Ovary (tissue), 7 donors: ENCODE measurements at regions not wholly inside any gene's neighbourhood (a gene's known extent, or its start where the extent isn't known, plus 50 kb on each side); places are given as distances from the start of the nearest gene placed in this dataset.

ENCODE experiments used
- DNase-seq, 5 donors: peaks; one replicate each; pipeline ENCODE4 v3.0.0-alpha.2; 2019 to 2020
- H3K27ac ChIP-seq, 2 donors: fragments of 200-600 bp; one replicate each; pipeline versions ENCODE4 v1.5.1 to v1.8.0; 2019 to 2022
- H3K27me3 ChIP-seq: fragments of 200-600 bp; one replicate; pipeline ENCODE4 v1.8.0; 2022
- H3K36me3 ChIP-seq: fragments of 200-600 bp; sonication (generic); one replicate; pipeline ENCODE4 v1.5.1; 2019
- H3K4me1 ChIP-seq: one replicate; pipeline ENCODE4 v1.8.1; 2013; ENCODE audit warnings: mild to moderate bottlenecking, moderate library complexity; ENCODE audit not compliant: insufficient read depth
- H3K4me3 ChIP-seq: fragments of 200-600 bp; sonication (generic); one replicate; pipeline ENCODE4 v1.5.1; 2017
- H3K9me3 ChIP-seq, 2 donors: fragments of 200-600 bp in 1 of 2; sonication (generic) in 1 of 2; one replicate each; pipeline versions ENCODE4 v1.5.1 to v1.8.1; 2013 to 2019; ENCODE audit warnings: mild to moderate bottlenecking in 1 of 2, moderate library complexity in 1 of 2
- EP300 ChIP-seq: sonication (generic); formaldehyde crosslinking; IDR thresholded peaks from one replicate; pipeline ENCODE4 v1.6.1; 2017; ENCODE audit warnings: antibody characterized with exemption
- POLR2A ChIP-seq: fragments of 450-650 bp; IDR thresholded peaks from one replicate; pipeline ENCODE4 v1.6.1; 2017; ENCODE audit warnings: antibody characterized with exemption, mild to moderate bottlenecking, moderate library complexity
- WGBS, 3 donors: extraction: QIAGEN DNeasy Blood & Tissue Kit in 1 of 3; methylation state at CpG; one replicate each; pipeline versions ENCODE4 v1.1.5 to v1.1.7; 2013 to 2017; 5-methylcytosine and 5-hydroxymethylcytosine counted together
- intact Hi-C, 4 donors: fragments of 100-400 bp; cut with DNase I; formaldehyde crosslinking; loops; one replicate each; pipeline versions ENCODE4 v1.11.0 to v1.15.1; 2022 to 2023
- TF ChIP-seq, protein P1 (sequence below), 3 donors: fragments of 450-650 bp in 2 of 3; fragments of 200-600 bp in 1 of 3; IDR thresholded peaks; one replicate each; pipeline versions ENCODE4 v1.5.1 to v1.8.0; 2016 to 2022; ENCODE audit warnings: antibody characterized with exemption in 3 of 3, mild to moderate bottlenecking in 1 of 3
- donor health status: DM: no; HTN: no; CAD: no; lungs with moderate emphysema.
- donor health status: DM: no; HTN: no; CAD: no.
- donor health status: Bipolar disorder and iron deficiency.
- donor health status: DM: no; HTN: no; CAD: no.
- donor health status: DM: yes; HTN: yes; CAD: no.

- intact Hi-C loops = loop anchor here in 2 of 4 donors (5.0 to 10.0 kb wide), 2 partner anchors 110 to 248 kb away; no protein-coding TSS in a partner anchor
- no peak for DNase-seq
- H3K27ac ChIP-seq = no peak overlapping the region
- H3K36me3 ChIP-seq = no peaks in the 10 kb centered on the region
- 43 to 81% (median 78%) methylated on average over 7 of the region's 7 CpGs for WGBS, 3 donors
- no peaks in the 10 kb centered on the region for H3K9me3 ChIP-seq
- H3K4me1 ChIP-seq = peaks cover 2% of the 10 kb centered on the region
- no peaks in the 10 kb centered on the region for H3K27me3 ChIP-seq
- TF ChIP-seq POLR2A (no peak), EP300 (no peak)
- TF ChIP-seq, protein P1, sequence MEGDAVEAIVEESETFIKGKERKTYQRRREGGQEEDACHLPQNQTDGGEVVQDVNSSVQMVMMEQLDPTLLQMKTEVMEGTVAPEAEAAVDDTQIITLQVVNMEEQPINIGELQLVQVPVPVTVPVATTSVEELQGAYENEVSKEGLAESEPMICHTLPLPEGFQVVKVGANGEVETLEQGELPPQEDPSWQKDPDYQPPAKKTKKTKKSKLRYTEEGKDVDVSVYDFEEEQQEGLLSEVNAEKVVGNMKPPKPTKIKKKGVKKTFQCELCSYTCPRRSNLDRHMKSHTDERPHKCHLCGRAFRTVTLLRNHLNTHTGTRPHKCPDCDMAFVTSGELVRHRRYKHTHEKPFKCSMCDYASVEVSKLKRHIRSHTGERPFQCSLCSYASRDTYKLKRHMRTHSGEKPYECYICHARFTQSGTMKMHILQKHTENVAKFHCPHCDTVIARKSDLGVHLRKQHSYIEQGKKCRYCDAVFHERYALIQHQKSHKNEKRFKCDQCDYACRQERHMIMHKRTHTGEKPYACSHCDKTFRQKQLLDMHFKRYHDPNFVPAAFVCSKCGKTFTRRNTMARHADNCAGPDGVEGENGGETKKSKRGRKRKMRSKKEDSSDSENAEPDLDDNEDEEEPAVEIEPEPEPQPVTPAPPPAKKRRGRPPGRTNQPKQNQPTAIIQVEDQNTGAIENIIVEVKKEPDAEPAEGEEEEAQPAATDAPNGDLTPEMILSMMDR (IDR thresholded peaks at IDR 0.05) = no peak
- peak overlapping the region; percentile 19 for H3K4me3 ChIP-seq
Observed at GRCh38 chr2:66692521-66693054, 257.7 kb downstream of the MEIS1 start.

DNA sequence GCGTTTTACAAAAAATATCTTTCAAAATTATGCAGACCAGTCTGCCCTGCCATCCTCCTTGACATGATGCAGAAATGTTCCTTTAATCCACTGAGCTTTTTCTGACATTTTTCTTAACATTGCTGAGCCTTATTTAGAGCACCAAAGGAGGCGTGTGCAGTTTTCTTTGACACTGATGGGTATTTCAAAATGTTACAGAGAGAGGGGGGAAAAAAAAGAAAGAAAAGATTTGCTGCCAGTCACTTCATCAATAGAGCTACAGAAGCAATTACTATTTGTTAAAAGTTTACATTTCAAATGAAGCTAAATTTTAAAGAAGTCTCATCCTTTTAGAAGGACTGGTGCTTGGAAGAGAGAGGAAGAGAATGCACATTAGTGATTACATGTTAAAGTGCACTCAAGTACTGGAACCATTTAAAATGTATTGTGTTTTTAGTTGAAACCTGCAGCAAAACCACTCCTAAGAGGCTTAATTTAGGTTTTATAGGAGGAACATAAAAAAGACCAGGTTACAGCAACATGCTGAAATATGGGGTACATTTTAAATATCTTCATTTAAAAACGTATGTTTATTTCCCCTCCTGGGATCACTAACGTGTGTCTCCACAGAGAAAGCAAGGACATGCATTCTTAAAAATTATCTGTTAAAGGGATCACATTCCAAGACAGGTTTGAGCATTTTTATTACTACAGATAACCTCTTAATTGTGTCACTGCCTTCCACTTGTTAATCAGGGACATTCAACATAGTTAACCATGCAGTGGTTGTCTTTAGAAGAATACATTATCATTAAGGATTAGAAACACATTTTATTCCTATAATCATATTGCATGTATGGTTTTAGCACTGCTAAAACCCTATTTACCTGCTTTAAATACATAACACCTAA, 258.4 kb downstream of the MEIS1 start:
- 38 to 80% (median 66%) methylated on average over 4 of the region's 4 CpGs for WGBS, 3 donors
- Histone ChIP-seq H3K27ac (no peak overlapping the region), H3K4me3 (peak overlapping the region; percentile 19), H3K27me3 (no peaks in the 10 kb centered on the region), H3K36me3 (no peaks in the 10 kb centered on the region), H3K9me3 (no peaks in the 10 kb centered on the region), H3K4me1 (peaks cover 2% of the 10 kb centered on the region)
- no peak for DNase-seq
- intact Hi-C loops = loop anchor here in 2 of 4 donors (5.0 to 10.0 kb wide), 2 partner anchors 111 to 249 kb away; no protein-coding TSS in a partner anchor
- TF ChIP-seq, protein P1 (IDR thresholded peaks at IDR 0.05) = no peak
- TF ChIP-seq POLR2A (no peak), EP300 (no peak)

- DNase-seq = no peak
- intact Hi-C loops = loop anchor here in 2 of 4 donors (5.0 to 10.0 kb wide), 2 partner anchors 112 to 249 kb away; no protein-coding TSS in a partner anchor
- peaks cover 2% of the 10 kb centered on the region for H3K4me1 ChIP-seq
- H3K36me3 ChIP-seq = no peaks in the 10 kb centered on the region
- no peak overlapping the region for H3K27ac ChIP-seq
- H3K9me3 ChIP-seq = no peaks in the 10 kb centered on the region
- no peaks in the 10 kb centered on the region for H3K27me3 ChIP-seq
- H3K4me3 ChIP-seq = no peak overlapping the region
- 59 to 86% (median 85%) methylated on average over 4 of the region's 4 CpGs for WGBS, 3 donors
- TF ChIP-seq, protein P1 (IDR thresholded peaks at IDR 0.05) = no peak
- TF ChIP-seq POLR2A (no peak), EP300 (no peak)
Observed at GRCh38 chr2:66694087-66694860, 259.3 kb downstream of the MEIS1 start.

- no peak overlapping the region for H3K4me3 ChIP-seq
- H3K27me3 ChIP-seq = no peaks in the 10 kb centered on the region
- peaks cover 2% of the 10 kb centered on the region for H3K4me1 ChIP-seq
- no peaks in the 10 kb centered on the region for H3K9me3 ChIP-seq
- TF ChIP-seq POLR2A (no peak), EP300 (no peak)
- TF ChIP-seq, protein P1 (IDR thresholded peaks at IDR 0.05) = no peak
- DNase-seq = no peak
- no peak overlapping the region for H3K27ac ChIP-seq
- intact Hi-C loops = loop anchor here in 3 of 4 donors (5.0 to 10.0 kb wide), 3 partner anchors 250 to 258 kb away; partner anchors contain the start of gene MEIS1 (in 1 of the 3)
- H3K36me3 ChIP-seq = no peaks in the 10 kb centered on the region
- WGBS, 3 donors = 58 to 88% (median 82%) methylated on average over 4 of the region's 4 CpGs
Observed at GRCh38 chr2:66695226-66695735, 260.4 kb downstream of the MEIS1 start.
